Liver (tissue), 8 donors: ENCODE measurements at regions not wholly inside any gene's neighbourhood (a gene's known extent, or its start where the extent isn't known, plus 50 kb on each side); places are given as distances from the start of the nearest gene placed in this dataset.

Source experiments
- DNase-seq: peaks from one replicate; pipeline ENCODE4 v3.0.0-alpha.2; 2017; ENCODE audit warnings: low spot score
- H3K27ac ChIP-seq, 2 donors: one replicate each; pipeline ENCODE4 v1.7.0; 2013; ENCODE audit warnings: inconsistent platforms in 2 of 2, low read length in 2 of 2, control low read depth in 1 of 2, low read depth in 1 of 2, mild to moderate bottlenecking in 1 of 2
- H3K27me3 ChIP-seq, 4 donors: one replicate each; pipeline versions ENCODE4 v1.6.1 to v1.7.0; 2013; ENCODE audit warnings: low read length in 3 of 4, inconsistent platforms in 1 of 4, mild to moderate bottlenecking in 1 of 4, moderate library complexity in 1 of 4; ENCODE audit not compliant: control insufficient read depth in 4 of 4, insufficient read depth in 4 of 4
- H3K36me3 ChIP-seq, 4 donors: one replicate each; pipeline versions ENCODE4 v1.6.1 to v1.7.0; 2013; ENCODE audit warnings: low read length in 3 of 4, mild to moderate bottlenecking in 3 of 4, low read depth in 1 of 4, moderate library complexity in 1 of 4; ENCODE audit not compliant: control insufficient read depth in 4 of 4, insufficient read depth in 3 of 4
- H3K4me1 ChIP-seq, 4 donors: one replicate each; pipeline versions ENCODE4 v1.6.1 to v1.7.0; 2013; ENCODE audit warnings: low read length in 3 of 4, mild to moderate bottlenecking in 3 of 4, moderate library complexity in 1 of 4; ENCODE audit not compliant: control insufficient read depth in 4 of 4, insufficient read depth in 4 of 4
- H3K4me3 ChIP-seq, 3 donors: one replicate each; pipeline versions ENCODE4 v1.6.1 to v1.7.0; 2013; ENCODE audit warnings: low read length in 3 of 3, control low read depth in 1 of 3, low read depth in 1 of 3, mild to moderate bottlenecking in 1 of 3
- H3K9ac ChIP-seq, 2 donors: one replicate each; pipeline ENCODE4 v1.7.0; 2013; ENCODE audit warnings: low read length in 2 of 2, mild to moderate bottlenecking in 2 of 2, moderate library complexity in 2 of 2, control low read depth in 1 of 2, low read depth in 1 of 2
- H3K9me3 ChIP-seq, 4 donors: one replicate each; pipeline versions ENCODE4 v1.6.1 to v1.7.0; 2013; ENCODE audit warnings: low read length in 3 of 4; ENCODE audit not compliant: control insufficient read depth in 4 of 4
- EGR1 ChIP-seq, 2 donors: IDR thresholded peaks; 2 replicates each; pipeline ENCODE4 v1.6.1; 2016 to 2018; ENCODE audit warnings: antibody characterized with exemption in 2 of 2, low read depth in 2 of 2
- FOXA1 ChIP-seq: IDR thresholded peaks from 2 replicates; pipeline ENCODE4 v1.6.1; 2016; ENCODE audit warnings: antibody characterized with exemption
- FOXA2 ChIP-seq: IDR thresholded peaks from 2 replicates; pipeline ENCODE4 v1.6.1; 2016; ENCODE audit warnings: antibody characterized with exemption
- GABPA ChIP-seq, 2 donors: IDR thresholded peaks in 1 of 2; conservative IDR thresholded peaks in 1 of 2; 2 replicates each; pipeline ENCODE4 v1.6.1; 2016; ENCODE audit warnings: antibody characterized with exemption in 2 of 2, mild to moderate bottlenecking in 1 of 2, moderate library complexity in 1 of 2
- JUND ChIP-seq, 2 donors: IDR thresholded peaks; 2 replicates each; pipeline ENCODE4 v1.6.1; 2016; ENCODE audit warnings: antibody characterized with exemption in 2 of 2
- NR2F2 ChIP-seq: IDR thresholded peaks from 2 replicates; pipeline ENCODE4 v1.6.1; 2016; ENCODE audit warnings: antibody characterized with exemption
- RAD21 ChIP-seq, 2 donors: IDR thresholded peaks; 2 replicates each; pipeline ENCODE4 v1.6.1; 2016; ENCODE audit warnings: antibody characterized with exemption in 2 of 2, mild to moderate bottlenecking in 2 of 2
- RXRA ChIP-seq, 2 donors: IDR thresholded peaks; 2 replicates each; pipeline ENCODE4 v1.6.1; 2017 to 2018; ENCODE audit warnings: antibody characterized with exemption in 2 of 2, mild to moderate bottlenecking in 1 of 2
- SP1 ChIP-seq: IDR thresholded peaks from 2 replicates; pipeline ENCODE4 v1.6.1; 2018; ENCODE audit warnings: antibody characterized with exemption, mild to moderate bottlenecking
- TAF1 ChIP-seq: conservative IDR thresholded peaks from 2 replicates; pipeline ENCODE4 v1.6.1; 2016; ENCODE audit warnings: antibody characterized with exemption, mild to moderate bottlenecking
- YY1 ChIP-seq: IDR thresholded peaks from 2 replicates; pipeline ENCODE4 v1.6.1; 2016; ENCODE audit warnings: antibody characterized with exemption, mild to moderate bottlenecking
- WGBS: extraction: QIAGEN DNeasy Blood & Tissue Kit; methylation state at CpG from one replicate; pipeline ENCODE4 v1.1.7; 2013; 5-methylcytosine and 5-hydroxymethylcytosine counted together
- TF ChIP-seq, protein P1 (sequence below): IDR thresholded peaks from 2 replicates; pipeline ENCODE4 v1.6.1; 2016; ENCODE audit warnings: antibody characterized with exemption
- TF ChIP-seq, protein P2 (sequence below): IDR thresholded peaks from 2 replicates; pipeline ENCODE4 v1.6.1; 2016; ENCODE audit warnings: antibody characterized with exemption
- TF ChIP-seq, protein P3 (sequence below): IDR thresholded peaks from 2 replicates; pipeline ENCODE4 v1.6.1; 2016; ENCODE audit warnings: antibody characterized with exemption, mild to moderate bottlenecking
- TF ChIP-seq, protein P4 (sequence below): fragments of 150-350 bp; IDR thresholded peaks from 2 replicates; pipeline ENCODE4 v1.5.1; 2017; ENCODE audit warnings: improper control_type of control experiment, low read depth, low read length; ENCODE audit not compliant: missing input control
- TF ChIP-seq, protein P5 (sequence below): IDR thresholded peaks from 2 replicates; pipeline ENCODE4 v1.6.1; 2016; ENCODE audit warnings: antibody characterized with exemption
- donor health status: healthy.
- donor health status: healthy.
- donor health status: healthy.
- donor health status: healthy.
- donor health status: healthy.

DNA sequence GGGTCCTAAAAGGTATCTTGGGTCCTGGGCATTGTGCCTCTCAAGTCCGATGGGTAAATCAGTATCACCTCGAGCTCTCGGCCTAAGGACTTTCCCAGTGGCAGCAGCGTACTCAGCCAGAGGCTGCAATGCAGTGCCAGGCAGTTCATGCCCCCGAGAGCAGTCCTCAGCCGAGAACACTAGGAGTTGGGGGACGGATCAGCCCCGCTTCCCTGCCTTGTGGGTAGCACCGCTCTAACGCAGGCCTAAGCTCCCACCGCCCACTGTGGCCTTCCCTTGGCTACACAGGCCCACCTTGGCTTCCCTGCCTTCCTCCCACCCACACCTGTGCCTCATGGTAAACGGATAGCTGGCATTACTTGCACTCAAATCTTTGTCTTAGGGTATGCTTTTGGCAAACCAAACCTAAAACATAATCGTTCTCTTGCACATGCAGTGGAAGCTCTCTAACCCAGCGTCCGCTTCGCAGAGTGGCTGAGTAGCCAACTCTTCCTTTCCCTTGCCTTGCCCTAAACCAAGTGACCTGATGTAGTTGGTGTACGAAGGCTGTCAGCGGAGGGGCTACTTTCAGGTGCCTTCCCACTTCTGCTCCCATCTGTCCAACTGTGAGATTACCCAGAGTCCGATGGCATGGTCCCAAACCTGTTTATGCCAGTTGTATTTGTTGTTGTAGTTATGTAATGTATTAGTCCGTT lies 73.2 kb upstream of the CHST15 start:
- TF ChIP-seq, protein P1, sequence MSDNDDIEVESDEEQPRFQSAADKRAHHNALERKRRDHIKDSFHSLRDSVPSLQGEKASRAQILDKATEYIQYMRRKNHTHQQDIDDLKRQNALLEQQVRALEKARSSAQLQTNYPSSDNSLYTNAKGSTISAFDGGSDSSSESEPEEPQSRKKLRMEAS, result no peak
- TF ChIP-seq FOXA1 (no peak), YY1 (no peak), NR2F2 (no peak), EGR1 (IDR thresholded peaks at IDR 0.05; ENCODE audit: low read depth in 2 of 2) (no peak), RXRA (IDR thresholded peaks at IDR 0.05) (no peak), FOXA2 (no peak)
- TF ChIP-seq, protein P2, sequence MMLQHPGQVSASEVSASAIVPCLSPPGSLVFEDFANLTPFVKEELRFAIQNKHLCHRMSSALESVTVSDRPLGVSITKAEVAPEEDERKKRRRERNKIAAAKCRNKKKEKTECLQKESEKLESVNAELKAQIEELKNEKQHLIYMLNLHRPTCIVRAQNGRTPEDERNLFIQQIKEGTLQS, result no peak
- no peak overlapping the region for H3K9ac ChIP-seq
- WGBS, result 95% methylated on average over 20 of the region's 20 CpGs
- no peaks in the 10 kb centered on the region for H3K4me1 ChIP-seq
- H3K27me3 ChIP-seq, result no peaks in the 10 kb centered on the region
- no peak for DNase-seq
- H3K36me3 ChIP-seq, result no peaks in the 10 kb centered on the region
- H3K9me3 ChIP-seq, result peaks cover 0 to 1% (median 0%) of the 10 kb centered on the region in 4 donors
- H3K4me3 ChIP-seq, result no peak overlapping the region
- no peak overlapping the region for H3K27ac ChIP-seq

DNA sequence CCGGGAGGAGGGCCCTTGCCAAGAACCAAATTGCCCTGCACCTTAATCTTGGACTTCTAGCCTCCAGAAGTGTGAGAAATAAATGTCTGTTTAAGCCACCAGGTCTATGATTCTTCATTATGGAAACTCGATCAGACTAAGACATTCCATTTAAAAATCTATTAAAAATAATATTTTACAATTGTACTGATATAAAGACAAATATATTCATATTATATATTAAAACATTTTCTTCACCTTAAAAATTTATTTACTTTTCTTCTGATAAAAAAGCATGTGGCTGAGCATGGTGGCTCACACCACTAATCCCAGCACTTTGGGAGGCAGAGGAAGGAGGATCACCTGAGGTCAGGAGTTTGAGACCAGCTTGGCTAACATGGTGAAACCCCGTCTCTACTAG lies 72.4 kb upstream of the CHST15 start:
- Histone ChIP-seq H3K27me3 (no peaks in the 10 kb centered on the region), H3K4me1 (no peaks in the 10 kb centered on the region), H3K27ac (no peak overlapping the region), H3K9ac (no peak overlapping the region), H3K4me3 (no peak overlapping the region), H3K36me3 (no peaks in the 10 kb centered on the region), H3K9me3 (no peaks in the 10 kb centered on the region)
- no peak for DNase-seq
- TF ChIP-seq RAD21 (IDR thresholded peaks at IDR 0.05), result no peak
- TF ChIP-seq, protein P3, sequence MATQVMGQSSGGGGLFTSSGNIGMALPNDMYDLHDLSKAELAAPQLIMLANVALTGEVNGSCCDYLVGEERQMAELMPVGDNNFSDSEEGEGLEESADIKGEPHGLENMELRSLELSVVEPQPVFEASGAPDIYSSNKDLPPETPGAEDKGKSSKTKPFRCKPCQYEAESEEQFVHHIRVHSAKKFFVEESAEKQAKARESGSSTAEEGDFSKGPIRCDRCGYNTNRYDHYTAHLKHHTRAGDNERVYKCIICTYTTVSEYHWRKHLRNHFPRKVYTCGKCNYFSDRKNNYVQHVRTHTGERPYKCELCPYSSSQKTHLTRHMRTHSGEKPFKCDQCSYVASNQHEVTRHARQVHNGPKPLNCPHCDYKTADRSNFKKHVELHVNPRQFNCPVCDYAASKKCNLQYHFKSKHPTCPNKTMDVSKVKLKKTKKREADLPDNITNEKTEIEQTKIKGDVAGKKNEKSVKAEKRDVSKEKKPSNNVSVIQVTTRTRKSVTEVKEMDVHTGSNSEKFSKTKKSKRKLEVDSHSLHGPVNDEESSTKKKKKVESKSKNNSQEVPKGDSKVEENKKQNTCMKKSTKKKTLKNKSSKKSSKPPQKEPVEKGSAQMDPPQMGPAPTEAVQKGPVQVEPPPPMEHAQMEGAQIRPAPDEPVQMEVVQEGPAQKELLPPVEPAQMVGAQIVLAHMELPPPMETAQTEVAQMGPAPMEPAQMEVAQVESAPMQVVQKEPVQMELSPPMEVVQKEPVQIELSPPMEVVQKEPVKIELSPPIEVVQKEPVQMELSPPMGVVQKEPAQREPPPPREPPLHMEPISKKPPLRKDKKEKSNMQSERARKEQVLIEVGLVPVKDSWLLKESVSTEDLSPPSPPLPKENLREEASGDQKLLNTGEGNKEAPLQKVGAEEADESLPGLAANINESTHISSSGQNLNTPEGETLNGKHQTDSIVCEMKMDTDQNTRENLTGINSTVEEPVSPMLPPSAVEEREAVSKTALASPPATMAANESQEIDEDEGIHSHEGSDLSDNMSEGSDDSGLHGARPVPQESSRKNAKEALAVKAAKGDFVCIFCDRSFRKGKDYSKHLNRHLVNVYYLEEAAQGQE, result no peak
- TF ChIP-seq NR2F2, result no peak
- TF ChIP-seq RXRA (IDR thresholded peaks at IDR 0.05), result no peak
- TF ChIP-seq EGR1 (IDR thresholded peaks at IDR 0.05; ENCODE audit: low read depth in 2 of 2), result no peak
- no peak for TF ChIP-seq FOXA2
- no peak for TF ChIP-seq JUND (IDR thresholded peaks at IDR 0.05)
- no peak for TF ChIP-seq TAF1
- TF ChIP-seq SP1, result no peak
- TF ChIP-seq, protein P2, result no peak
- TF ChIP-seq GABPA (IDR thresholded peaks at IDR 0.05 in 1 of 2, conservative IDR thresholded peaks at IDR 0.05 in 1 of 2), result no peak
- no peak for TF ChIP-seq FOXA1
- TF ChIP-seq, protein P4, sequence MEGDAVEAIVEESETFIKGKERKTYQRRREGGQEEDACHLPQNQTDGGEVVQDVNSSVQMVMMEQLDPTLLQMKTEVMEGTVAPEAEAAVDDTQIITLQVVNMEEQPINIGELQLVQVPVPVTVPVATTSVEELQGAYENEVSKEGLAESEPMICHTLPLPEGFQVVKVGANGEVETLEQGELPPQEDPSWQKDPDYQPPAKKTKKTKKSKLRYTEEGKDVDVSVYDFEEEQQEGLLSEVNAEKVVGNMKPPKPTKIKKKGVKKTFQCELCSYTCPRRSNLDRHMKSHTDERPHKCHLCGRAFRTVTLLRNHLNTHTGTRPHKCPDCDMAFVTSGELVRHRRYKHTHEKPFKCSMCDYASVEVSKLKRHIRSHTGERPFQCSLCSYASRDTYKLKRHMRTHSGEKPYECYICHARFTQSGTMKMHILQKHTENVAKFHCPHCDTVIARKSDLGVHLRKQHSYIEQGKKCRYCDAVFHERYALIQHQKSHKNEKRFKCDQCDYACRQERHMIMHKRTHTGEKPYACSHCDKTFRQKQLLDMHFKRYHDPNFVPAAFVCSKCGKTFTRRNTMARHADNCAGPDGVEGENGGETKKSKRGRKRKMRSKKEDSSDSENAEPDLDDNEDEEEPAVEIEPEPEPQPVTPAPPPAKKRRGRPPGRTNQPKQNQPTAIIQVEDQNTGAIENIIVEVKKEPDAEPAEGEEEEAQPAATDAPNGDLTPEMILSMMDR, result no peak
- no peak for TF ChIP-seq YY1
- TF ChIP-seq, protein P1, result no peak
- TF ChIP-seq, protein P5, sequence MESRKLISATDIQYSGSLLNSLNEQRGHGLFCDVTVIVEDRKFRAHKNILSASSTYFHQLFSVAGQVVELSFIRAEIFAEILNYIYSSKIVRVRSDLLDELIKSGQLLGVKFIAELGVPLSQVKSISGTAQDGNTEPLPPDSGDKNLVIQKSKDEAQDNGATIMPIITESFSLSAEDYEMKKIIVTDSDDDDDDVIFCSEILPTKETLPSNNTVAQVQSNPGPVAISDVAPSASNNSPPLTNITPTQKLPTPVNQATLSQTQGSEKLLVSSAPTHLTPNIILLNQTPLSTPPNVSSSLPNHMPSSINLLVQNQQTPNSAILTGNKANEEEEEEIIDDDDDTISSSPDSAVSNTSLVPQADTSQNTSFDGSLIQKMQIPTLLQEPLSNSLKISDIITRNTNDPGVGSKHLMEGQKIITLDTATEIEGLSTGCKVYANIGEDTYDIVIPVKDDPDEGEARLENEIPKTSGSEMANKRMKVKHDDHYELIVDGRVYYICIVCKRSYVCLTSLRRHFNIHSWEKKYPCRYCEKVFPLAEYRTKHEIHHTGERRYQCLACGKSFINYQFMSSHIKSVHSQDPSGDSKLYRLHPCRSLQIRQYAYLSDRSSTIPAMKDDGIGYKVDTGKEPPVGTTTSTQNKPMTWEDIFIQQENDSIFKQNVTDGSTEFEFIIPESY, result no peak
- 88% methylated on average over 3 of the region's 3 CpGs for WGBS
